Tibial nerve (tissue), 4 donors: ENCODE measurements at regions not wholly inside any gene's neighbourhood (a gene's known extent, or its start where the extent isn't known, plus 50 kb on each side); places are given as distances from the start of the nearest gene placed in this dataset.
A peak's percentile ranks its signal among the peaks of the same experiment; 100 is the strongest.

ENCODE experiments used
- DNase-seq, 2 donors: peaks; one replicate each; pipeline ENCODE4 v3.0.0-alpha.2; 2019; ENCODE audit warnings: low spot score in 2 of 2
- H3K27ac ChIP-seq, 4 donors: fragments of 200-600 bp; sonication (generic) in 3 of 4; one replicate each; pipeline ENCODE4 v1.5.1; 2017 to 2019; ENCODE audit warnings: mild to moderate bottlenecking in 1 of 4
- H3K27me3 ChIP-seq, 2 donors: fragments of 200-600 bp; sonication (generic) in 1 of 2; one replicate each; pipeline versions ENCODE4 v1.5.1 to v1.6.0; 2017 to 2019
- H3K36me3 ChIP-seq, 3 donors: fragments of 200-600 bp; sonication (generic); one replicate each; pipeline ENCODE4 v1.5.1; 2018 to 2019
- H3K4me1 ChIP-seq, 4 donors: fragments of 200-600 bp; sonication (generic) in 3 of 4; one replicate each; pipeline ENCODE4 v1.5.1; 2017 to 2019
- H3K4me3 ChIP-seq, 4 donors: fragments of 200-600 bp; sonication (generic) in 3 of 4; one replicate each; pipeline ENCODE4 v1.5.1; 2017 to 2019; ENCODE audit warnings: mild to moderate bottlenecking in 1 of 4, moderate library complexity in 1 of 4
- H3K9me3 ChIP-seq, 4 donors: fragments of 200-600 bp; sonication (generic) in 3 of 4; one replicate each; pipeline ENCODE4 v1.5.1; 2017 to 2019
- EP300 ChIP-seq, 2 donors: sonication (generic); formaldehyde crosslinking; IDR thresholded peaks; one replicate each; pipeline ENCODE4 v1.6.1; 2017; ENCODE audit warnings: antibody characterized with exemption in 2 of 2, mild to moderate bottlenecking in 1 of 2
- POLR2A ChIP-seq, 2 donors: fragments of 450-650 bp; IDR thresholded peaks; one replicate each; pipeline ENCODE4 v1.6.1; 2017; ENCODE audit warnings: antibody characterized with exemption in 2 of 2, mild to moderate bottlenecking in 2 of 2, moderate library complexity in 2 of 2
- WGBS, 2 donors: methylation state at CpG; one replicate each; pipeline ENCODE4 v1.1.5; 2018; 5-methylcytosine and 5-hydroxymethylcytosine counted together
- TF ChIP-seq, protein P1 (sequence below), 5 experiments: fragments of 200-600 bp in 3 of 5; fragments of 450-650 bp in 2 of 5; sonication (generic) in 3 of 5; IDR thresholded peaks; one replicate each; pipeline ENCODE4 v1.5.1; 2016 to 2019; ENCODE audit warnings: antibody characterized with exemption in 5 of 5, mild to moderate bottlenecking in 3 of 5, moderate library complexity in 2 of 5

DNA sequence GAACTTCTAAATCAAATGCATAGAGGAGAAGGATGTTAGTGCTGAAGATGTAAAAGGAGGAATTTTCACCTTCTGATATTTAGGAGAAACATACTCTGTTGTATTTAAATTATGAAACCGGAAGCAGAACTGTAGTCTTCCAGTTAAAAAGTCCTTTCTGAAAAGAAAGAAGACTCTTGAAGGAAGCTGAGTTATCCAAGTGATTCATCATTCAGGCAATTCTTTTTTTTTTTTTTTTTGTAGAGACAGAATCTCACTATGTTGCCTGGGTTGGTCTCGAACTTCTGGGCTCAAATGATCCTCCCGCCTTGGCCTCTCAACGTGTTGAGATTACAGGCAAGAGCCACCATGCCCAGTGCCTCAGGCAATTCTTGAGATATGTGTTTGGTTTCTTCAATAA is 424.8 kb upstream of the TPM1 start:
- WGBS, 2 donors, result 90 to 92% methylated on average over 4 of the region's 4 CpGs
- TF ChIP-seq, protein P1, sequence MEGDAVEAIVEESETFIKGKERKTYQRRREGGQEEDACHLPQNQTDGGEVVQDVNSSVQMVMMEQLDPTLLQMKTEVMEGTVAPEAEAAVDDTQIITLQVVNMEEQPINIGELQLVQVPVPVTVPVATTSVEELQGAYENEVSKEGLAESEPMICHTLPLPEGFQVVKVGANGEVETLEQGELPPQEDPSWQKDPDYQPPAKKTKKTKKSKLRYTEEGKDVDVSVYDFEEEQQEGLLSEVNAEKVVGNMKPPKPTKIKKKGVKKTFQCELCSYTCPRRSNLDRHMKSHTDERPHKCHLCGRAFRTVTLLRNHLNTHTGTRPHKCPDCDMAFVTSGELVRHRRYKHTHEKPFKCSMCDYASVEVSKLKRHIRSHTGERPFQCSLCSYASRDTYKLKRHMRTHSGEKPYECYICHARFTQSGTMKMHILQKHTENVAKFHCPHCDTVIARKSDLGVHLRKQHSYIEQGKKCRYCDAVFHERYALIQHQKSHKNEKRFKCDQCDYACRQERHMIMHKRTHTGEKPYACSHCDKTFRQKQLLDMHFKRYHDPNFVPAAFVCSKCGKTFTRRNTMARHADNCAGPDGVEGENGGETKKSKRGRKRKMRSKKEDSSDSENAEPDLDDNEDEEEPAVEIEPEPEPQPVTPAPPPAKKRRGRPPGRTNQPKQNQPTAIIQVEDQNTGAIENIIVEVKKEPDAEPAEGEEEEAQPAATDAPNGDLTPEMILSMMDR (IDR thresholded peaks at IDR 0.05), result no peak
- TF ChIP-seq POLR2A (IDR thresholded peaks at IDR 0.05) (no peak), EP300 (IDR thresholded peaks at IDR 0.05) (no peak)

DNA sequence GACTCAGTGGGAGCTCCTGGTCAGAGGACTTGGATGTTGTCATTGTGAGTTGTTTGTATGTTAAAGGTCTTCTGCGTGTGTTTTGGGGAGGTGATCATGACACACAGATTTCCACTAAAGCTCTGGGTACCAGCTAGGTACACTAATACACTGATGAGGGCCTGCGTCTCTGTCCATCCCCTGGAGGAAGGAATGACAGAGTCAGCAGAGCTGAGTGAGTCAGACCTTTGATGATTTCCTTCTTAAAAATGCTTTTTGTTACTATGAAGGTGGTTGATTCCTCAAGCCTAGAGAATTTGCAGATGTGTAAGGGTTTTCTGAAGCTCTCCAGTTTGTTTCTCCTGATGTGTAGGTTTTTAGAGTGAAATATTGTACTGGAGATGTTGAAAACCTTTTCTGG is 424.1 kb upstream of the TPM1 start:
- peaks cover 0 to 30% (median 3%) of the 10 kb centered on the region in 4 donors for H3K4me1 ChIP-seq
- no peak overlapping the region for H3K27ac ChIP-seq
- no peaks in the 10 kb centered on the region for H3K36me3 ChIP-seq
- TF ChIP-seq POLR2A (IDR thresholded peaks at IDR 0.05) (no peak), EP300 (IDR thresholded peaks at IDR 0.05) (no peak)
- TF ChIP-seq, protein P1 (IDR thresholded peaks at IDR 0.05), result no peak
- no peak for DNase-seq
- no peaks in the 10 kb centered on the region for H3K9me3 ChIP-seq
- no peak overlapping the region for H3K4me3 ChIP-seq
- no peaks in the 10 kb centered on the region for H3K27me3 ChIP-seq
- 80 to 90% methylated on average over 2 of the region's 2 CpGs for WGBS, 2 donors

More for the DNA sequence above, 424.8 kb upstream of the TPM1 start:
- no peaks in the 10 kb centered on the region for H3K9me3 ChIP-seq
- H3K27ac ChIP-seq, result no peak overlapping the region
- H3K4me1 ChIP-seq, result peaks cover 0 to 30% (median 3%) of the 10 kb centered on the region in 4 donors
- H3K36me3 ChIP-seq, result no peaks in the 10 kb centered on the region
- no peak overlapping the region for H3K4me3 ChIP-seq
- no peak for DNase-seq
- H3K27me3 ChIP-seq, result no peaks in the 10 kb centered on the region

DNA sequence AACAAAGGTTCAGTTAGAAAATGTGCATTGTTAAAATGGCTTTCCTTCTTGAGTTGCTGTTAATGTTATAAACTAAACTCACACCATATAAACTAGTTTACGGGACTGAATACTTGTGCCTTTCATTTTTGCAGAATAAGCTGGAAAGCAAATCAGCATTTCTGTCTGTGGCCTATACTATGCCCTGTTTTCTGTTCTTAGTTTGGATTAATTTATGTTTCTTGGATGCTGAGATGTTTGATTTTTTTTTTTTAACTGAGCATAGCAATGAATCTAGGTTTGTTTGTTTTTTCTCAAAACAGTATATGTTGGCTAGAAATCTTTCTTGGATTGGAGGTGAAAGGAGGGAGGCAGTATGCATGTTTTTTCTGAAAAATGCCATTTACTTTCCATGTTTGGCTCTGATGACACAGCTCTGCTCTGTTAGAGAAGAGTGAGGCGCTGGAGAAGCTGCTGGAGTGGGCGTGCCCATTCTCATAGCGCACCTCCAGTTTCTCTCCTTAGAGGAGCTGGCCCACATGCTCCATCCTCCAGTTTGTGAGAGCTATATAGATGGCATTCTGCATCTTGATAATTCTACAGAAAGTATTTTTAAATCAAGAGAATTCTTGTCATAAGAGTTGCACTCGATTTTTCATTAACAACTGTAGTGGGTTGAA is 423.6 kb upstream of the TPM1 start:
- peak overlapping the region in 1 of 4 donors; percentile 27 for H3K27ac ChIP-seq
- H3K36me3 ChIP-seq, result no peaks in the 10 kb centered on the region
- no peaks in the 10 kb centered on the region for H3K27me3 ChIP-seq
- H3K9me3 ChIP-seq, result no peaks in the 10 kb centered on the region
- WGBS, 2 donors, result 61 to 70% methylated on average over 5 of the region's 5 CpGs
- no peak overlapping the region for H3K4me3 ChIP-seq
- no peak for DNase-seq
- TF ChIP-seq, protein P1 (IDR thresholded peaks at IDR 0.05), result no peak
- TF ChIP-seq EP300 (IDR thresholded peaks at IDR 0.05), result no peak
- TF ChIP-seq POLR2A (IDR thresholded peaks at IDR 0.05), result no peak
- H3K4me1 ChIP-seq, result peaks cover 0 to 31% (median 3%) of the 10 kb centered on the region in 4 donors

DNA sequence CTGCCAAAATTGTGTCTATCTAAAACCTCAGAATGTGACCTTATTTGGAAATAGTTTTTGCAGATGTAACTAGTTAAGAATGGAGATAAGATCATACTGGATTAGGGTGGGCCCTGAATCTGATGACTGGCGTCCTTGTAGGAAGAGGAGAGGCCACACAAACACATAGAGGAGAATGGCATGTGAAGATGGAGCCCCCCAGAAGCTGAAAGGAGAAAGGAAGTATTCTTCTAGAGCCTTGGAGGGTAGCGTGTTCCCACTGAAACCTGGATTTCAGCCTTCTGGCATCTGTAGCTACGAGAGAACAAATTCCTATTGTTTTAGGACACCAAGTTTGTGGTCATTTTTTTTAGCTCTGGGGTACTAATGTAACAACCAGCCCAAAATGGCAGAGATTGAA is 423.0 kb upstream of the TPM1 start:
- Histone ChIP-seq H3K27me3 (no peaks in the 10 kb centered on the region), H3K4me3 (no peak overlapping the region), H3K36me3 (no peaks in the 10 kb centered on the region), H3K27ac (peak overlapping the region in 2 of 4 donors; percentile 27 to 53), H3K4me1 (peaks cover 0 to 36% (median 3%) of the 10 kb centered on the region in 4 donors), H3K9me3 (no peaks in the 10 kb centered on the region)
- no peak for DNase-seq
- TF ChIP-seq EP300 (IDR thresholded peaks at IDR 0.05) (no peak), POLR2A (IDR thresholded peaks at IDR 0.05) (no peak)
- TF ChIP-seq, protein P1 (IDR thresholded peaks at IDR 0.05), result no peak
- 31 to 34% methylated on average over 3 of the region's 3 CpGs for WGBS, 2 donors

DNA sequence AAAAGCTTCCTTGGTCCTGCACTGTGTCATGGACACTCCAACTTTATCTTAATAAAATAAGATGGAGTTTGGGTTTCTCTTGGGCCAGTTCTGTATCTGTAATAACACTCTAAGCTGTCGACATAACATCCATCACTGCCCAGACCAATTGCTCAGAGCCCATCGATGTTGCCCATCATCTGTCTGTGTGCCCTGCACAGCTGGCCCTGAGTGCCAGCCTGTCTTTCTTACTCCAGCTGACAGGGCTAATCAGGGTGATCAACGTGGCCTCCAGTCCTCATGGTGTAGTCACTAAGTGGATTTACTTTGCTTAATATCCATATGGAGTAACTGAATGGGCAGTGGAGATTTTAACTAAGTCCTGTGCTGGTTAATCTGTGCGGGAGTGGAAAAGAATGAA is 419.8 kb upstream of the TPM1 start:
- whole genome bisulfite sequencing, 2 donors, result 86 to 89% methylated on average over 4 of the region's 4 CpGs
- no peak for DNase-seq
- TF ChIP-seq POLR2A (IDR thresholded peaks at IDR 0.05), result no peak
- TF ChIP-seq, protein P1 (IDR thresholded peaks at IDR 0.05), result no peak
- Histone ChIP-seq H3K4me3 (no peak overlapping the region), H3K27me3 (no peaks in the 10 kb centered on the region), H3K27ac (no peak overlapping the region), H3K36me3 (no peaks in the 10 kb centered on the region), H3K9me3 (no peaks in the 10 kb centered on the region), H3K4me1 (peaks cover 0 to 49% (median 11%) of the 10 kb centered on the region in 4 donors)
